Omental fat pad (tissue), 3 donors: ENCODE measurements at regions not wholly inside any gene's neighbourhood (a gene's known extent, or its start where the extent isn't known, plus 50 kb on each side); places are given as distances from the start of the nearest gene placed in this dataset.

Experiments
- ATAC-seq: fragments of 150-250 bp; one replicate; pipeline ENCODE4 v1.9.1; 2016; ENCODE audit warnings: mild to moderate bottlenecking, moderate library complexity; ENCODE audit not compliant: low FRiP score
- DNase-seq: peaks from one replicate; pipeline ENCODE4 v3.0.0-alpha.2; 2019; ENCODE audit warnings: low spot score
- CTCF ChIP-seq, 3 donors: fragments of 450-650 bp; IDR thresholded peaks; one replicate each; pipeline ENCODE4 v1.5.1; 2016 to 2017; ENCODE audit warnings: antibody characterized with exemption in 3 of 3, mild to moderate bottlenecking in 3 of 3, moderate library complexity in 2 of 3

GRCh38 chr21:27580276-27580675, 613.4 kb upstream of the ADAMTS5 start:
- no peak for TF ChIP-seq CTCF (IDR thresholded peaks at IDR 0.05)
- no peak for DNase-seq
- ATAC-seq, result no peak

GRCh38 chr21:27578741-27579265, 611.9 kb upstream of the ADAMTS5 start:
- ATAC-seq (no peak), DNase-seq (no peak)
- no peak for TF ChIP-seq CTCF (IDR thresholded peaks at IDR 0.05)

DNA sequence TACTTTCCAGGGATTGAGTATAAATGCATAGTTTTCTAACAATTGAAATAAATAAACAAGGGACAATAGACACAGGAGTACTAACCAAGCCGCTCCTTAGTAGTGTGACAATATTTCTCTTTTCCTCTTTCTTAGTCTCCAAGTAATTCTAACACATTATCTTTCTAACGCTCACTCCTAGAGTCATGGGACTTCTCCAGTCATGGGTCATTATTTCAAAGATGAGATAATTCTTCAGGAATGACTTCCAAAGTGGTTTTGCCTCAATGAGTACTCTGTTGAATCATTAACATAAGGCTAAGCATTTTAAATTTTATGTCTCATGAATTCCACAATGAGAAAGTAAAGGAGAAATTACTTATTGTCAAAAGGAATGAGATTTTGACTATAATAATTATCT, 605.8 kb upstream of the ADAMTS5 start:
- no peak for TF ChIP-seq CTCF (IDR thresholded peaks at IDR 0.05)
- ATAC-seq, result no peak

DNA sequence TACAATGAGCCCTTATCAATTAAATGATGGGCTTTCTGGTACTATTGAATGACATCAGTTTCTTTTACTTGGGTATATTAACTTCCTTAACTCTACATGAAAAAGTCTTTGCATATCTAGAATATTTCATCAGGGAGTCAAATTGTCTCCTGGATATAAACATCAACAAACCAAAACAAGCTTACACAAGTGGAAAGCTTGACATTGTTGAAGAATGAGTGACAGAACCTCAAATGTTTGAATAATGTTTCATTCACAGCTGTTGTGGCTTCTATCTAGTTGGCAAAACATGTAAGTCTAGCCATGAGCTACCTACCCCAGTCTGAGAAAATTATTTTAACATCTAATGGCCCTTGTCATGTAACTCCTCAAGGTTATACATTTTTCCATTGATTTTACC, 604.8 kb upstream of the ADAMTS5 start:
- ATAC-seq (no peak), DNase-seq (no peak)
- no peak for TF ChIP-seq CTCF (IDR thresholded peaks at IDR 0.05)

More for the DNA sequence above, 605.8 kb upstream of the ADAMTS5 start:
- DNase-seq, result no peak

- no peak for DNase-seq
- peak; percentile 69 for ATAC-seq
- TF ChIP-seq CTCF (IDR thresholded peaks at IDR 0.05), result no peak
Observed at GRCh38 chr21:27570306-27570868, 603.5 kb upstream of the ADAMTS5 start.

DNA sequence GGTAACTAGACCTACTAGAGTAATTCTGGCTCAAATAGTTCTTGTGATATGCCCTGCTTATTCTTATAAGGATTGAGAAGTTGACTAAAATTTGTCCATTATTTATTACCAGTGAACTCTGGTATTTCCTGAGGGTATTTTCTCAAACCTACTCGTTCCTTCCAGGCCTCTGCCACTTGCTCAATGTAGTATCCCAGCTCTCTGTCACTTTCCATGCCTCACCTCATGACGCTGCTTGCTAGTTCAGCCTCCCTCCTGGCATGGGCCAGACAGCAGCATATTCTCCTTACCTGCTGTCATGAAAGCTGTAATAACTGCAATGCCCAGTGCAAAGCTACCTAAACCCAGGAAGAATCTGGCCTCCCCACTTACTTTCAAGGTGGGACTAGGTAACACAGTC, 602.9 kb upstream of the ADAMTS5 start:
- DNase-seq (no peak), ATAC-seq (no peak)
- no peak for TF ChIP-seq CTCF (IDR thresholded peaks at IDR 0.05)

GRCh38 chr21:27569091-27569490, 602.2 kb upstream of the ADAMTS5 start:
- DNase-seq, result no peak
- no peak for ATAC-seq
- TF ChIP-seq CTCF (IDR thresholded peaks at IDR 0.05), result no peak
